ENCODE measurements at regions not wholly inside any gene's neighbourhood (a gene's known extent, or its start where the extent isn't known, plus 50 kb on each side); places are given as distances from the start of the nearest gene placed in this dataset.

DNA sequence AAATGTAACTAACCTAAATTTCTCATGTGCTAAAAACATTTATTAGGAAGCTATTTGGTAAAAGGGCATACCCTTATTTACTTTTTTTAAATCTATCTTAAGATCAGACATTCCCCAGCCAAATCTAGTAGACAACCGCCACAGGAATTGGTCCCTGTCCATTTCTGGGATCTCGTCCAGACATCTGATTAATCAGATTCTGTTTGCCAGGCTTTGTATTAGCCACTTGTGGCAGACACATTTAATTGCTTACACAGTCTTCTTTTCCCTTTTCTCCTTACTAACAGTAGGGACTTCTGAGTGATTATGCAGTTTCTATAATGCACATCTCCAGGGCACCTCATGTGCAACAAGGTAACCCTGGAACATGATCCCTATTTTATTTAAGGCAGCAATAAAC is 449.0 kb upstream of the RGS18 start (continued):
- TF ChIP-seq SMARCA5 (IDR thresholded peaks at IDR 0.05) (no peak), ZNF384 (IDR thresholded peaks at IDR 0.05; ENCODE audit: borderline replicate concordance, low read depth, low read length) (no peak)

DNA sequence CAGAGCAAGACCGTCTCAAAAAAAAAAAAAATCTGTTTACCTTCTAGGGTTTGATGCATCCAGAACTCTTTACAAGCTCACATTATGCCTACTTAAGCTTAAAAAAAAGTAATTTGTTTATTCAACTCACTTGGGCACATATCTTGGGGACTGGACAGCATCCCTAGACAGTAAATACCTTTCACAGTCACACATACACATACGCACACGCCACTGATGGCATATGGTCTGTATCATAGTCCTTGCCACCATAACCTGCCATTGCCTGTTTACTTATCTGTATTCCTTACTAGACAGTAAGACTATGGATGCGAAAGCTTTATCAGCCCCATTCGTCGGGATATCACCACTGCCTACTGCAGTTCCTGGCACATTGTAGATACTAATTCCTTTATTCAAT is 446.3 kb upstream of the RGS18 start:
- RAD21 ChIA-PET (ENCODE audit: unreplicated experiment), result no interaction called here
- Histone ChIP-seq H3K27ac (ENCODE audit: control insufficient read depth, insufficient read depth) (no peak overlapping the region), H3K4me3 (no peak overlapping the region), H2AFZ (ENCODE audit: control insufficient read depth, low read depth, low read length) (no peak overlapping the region), H3K36me3 (ENCODE audit: control insufficient read depth in 2 of 2, insufficient read depth in 2 of 2, low read length in 1 of 2) (no peaks in the 10 kb centered on the region), H3K79me2 (ENCODE audit: control insufficient read depth, insufficient read depth, low read length) (no peaks in the 10 kb centered on the region), H4K20me1 (ENCODE audit: control insufficient read depth, insufficient read depth) (no peaks in the 10 kb centered on the region), H3K9me3 (replicated peaks; ENCODE audit: control insufficient read depth, insufficient read depth, low read length) (no peaks in the 10 kb centered on the region), H3K9ac (ENCODE audit: control insufficient read depth, insufficient read depth, low read length) (no peak overlapping the region), H3K27me3 (replicated peaks in 1 of 2; ENCODE audit: control insufficient read depth in 2 of 2, insufficient read depth in 2 of 2, low read length in 1 of 2) (no peaks in the 10 kb centered on the region), H3K4me2 (ENCODE audit: control insufficient read depth, insufficient read depth) (no peak overlapping the region), H3K4me1 (ENCODE audit: control insufficient read depth, insufficient read depth, low read length) (no peaks in the 10 kb centered on the region)
- intact Hi-C loops (cut with micrococcal nuclease; ENCODE audit: unreplicated experiment), result no loop called here
- in situ Hi-C loops (cut with MboI), result no loop called here
- TF ChIP-seq KAT2A (conservative IDR thresholded peaks at IDR 0.05; ENCODE audit: control insufficient read depth, low read depth, low read length), result no peak
- TF ChIP-seq RAD51 (IDR thresholded peaks at IDR 0.05), result no peak
- no peak for TF ChIP-seq SIX5 (IDR thresholded peaks at IDR 0.05; ENCODE audit: low read depth, low read length, severe bottlenecking)
- no peak for TF ChIP-seq NFYB (IDR thresholded peaks at IDR 0.05; ENCODE audit: insufficient read depth, low read depth, low read length)
- TF ChIP-seq STAT1 (conservative IDR thresholded peaks at IDR 0.05), result no peak
- no peak for TF ChIP-seq HDAC2 (IDR thresholded peaks at IDR 0.05)
- no peak for TF ChIP-seq NFIC (IDR thresholded peaks at IDR 0.05; ENCODE audit: low read depth, low read length)
- TF ChIP-seq HDGF (IDR thresholded peaks at IDR 0.05), result no peak
- TF ChIP-seq, protein P1, sequence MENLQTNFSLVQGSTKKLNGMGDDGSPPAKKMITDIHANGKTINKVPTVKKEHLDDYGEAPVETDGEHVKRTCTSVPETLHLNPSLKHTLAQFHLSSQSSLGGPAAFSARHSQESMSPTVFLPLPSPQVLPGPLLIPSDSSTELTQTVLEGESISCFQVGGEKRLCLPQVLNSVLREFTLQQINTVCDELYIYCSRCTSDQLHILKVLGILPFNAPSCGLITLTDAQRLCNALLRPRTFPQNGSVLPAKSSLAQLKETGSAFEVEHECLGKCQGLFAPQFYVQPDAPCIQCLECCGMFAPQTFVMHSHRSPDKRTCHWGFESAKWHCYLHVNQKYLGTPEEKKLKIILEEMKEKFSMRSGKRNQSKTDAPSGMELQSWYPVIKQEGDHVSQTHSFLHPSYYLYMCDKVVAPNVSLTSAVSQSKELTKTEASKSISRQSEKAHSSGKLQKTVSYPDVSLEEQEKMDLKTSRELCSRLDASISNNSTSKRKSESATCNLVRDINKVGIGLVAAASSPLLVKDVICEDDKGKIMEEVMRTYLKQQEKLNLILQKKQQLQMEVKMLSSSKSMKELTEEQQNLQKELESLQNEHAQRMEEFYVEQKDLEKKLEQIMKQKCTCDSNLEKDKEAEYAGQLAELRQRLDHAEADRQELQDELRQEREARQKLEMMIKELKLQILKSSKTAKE (IDR thresholded peaks at IDR 0.05; ENCODE audit: low read depth, poor library complexity, severe bottlenecking), result no peak
- TF ChIP-seq EED (IDR thresholded peaks at IDR 0.05; ENCODE audit: low read depth), result no peak
- no peak for TF ChIP-seq BCL11A (IDR thresholded peaks at IDR 0.05; ENCODE audit: low read depth, low read length)
- TF ChIP-seq, protein P2, sequence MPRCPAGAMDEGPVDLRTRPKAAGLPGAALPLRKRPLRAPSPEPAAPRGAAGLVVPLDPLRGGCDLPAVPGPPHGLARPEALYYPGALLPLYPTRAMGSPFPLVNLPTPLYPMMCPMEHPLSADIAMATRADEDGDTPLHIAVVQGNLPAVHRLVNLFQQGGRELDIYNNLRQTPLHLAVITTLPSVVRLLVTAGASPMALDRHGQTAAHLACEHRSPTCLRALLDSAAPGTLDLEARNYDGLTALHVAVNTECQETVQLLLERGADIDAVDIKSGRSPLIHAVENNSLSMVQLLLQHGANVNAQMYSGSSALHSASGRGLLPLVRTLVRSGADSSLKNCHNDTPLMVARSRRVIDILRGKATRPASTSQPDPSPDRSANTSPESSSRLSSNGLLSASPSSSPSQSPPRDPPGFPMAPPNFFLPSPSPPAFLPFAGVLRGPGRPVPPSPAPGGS (IDR thresholded peaks at IDR 0.05; ENCODE audit: borderline replicate concordance, insufficient read depth, low read depth, low read length, poor library complexity, severe bottlenecking), result no peak
- TF ChIP-seq FOXK2 (IDR thresholded peaks at IDR 0.05), result no peak
- TF ChIP-seq TARDBP (IDR thresholded peaks at IDR 0.05; ENCODE audit: borderline replicate concordance), result no peak
- no TSS peak for BruUV-seq (replicated peaks)
- no peak for DNase-seq (ENCODE audit: low read depth, low spot score)
- WGBS (ENCODE audit: insufficient coverage, insufficient replicate concordance, low lambda C conversion rate, missing lambda C conversion rate), result 37% methylated on average over 6 of the region's 6 CpGs
- SMC1A ChIA-PET (ENCODE audit: uncharacterized antibody, unreplicated experiment), result interaction anchor here (0.7 kb wide), 1 partner anchor 8 kb away, joined by 3 read pairs; no protein-coding TSS in a partner anchor
- CTCF ChIA-PET, result interaction anchor here (0.6 to 0.7 kb wide), 2 partner anchors 17 to 927 kb away, joined by 3 to 5 read pairs; no protein-coding TSS in a partner anchor
- FAIRE-seq, result no peak
- no peak for ATAC-seq
- POLR2A ChIA-PET, result interaction anchor here (0.6 to 0.9 kb wide), 2 partner anchors 8 to 273 kb away, joined by 3 read pairs; no protein-coding TSS in a partner anchor

All from GM12878 (cell line).